Amniotic epithelial cell (primary cell): ENCODE measurements at regions not wholly inside any gene's neighbourhood (a gene's known extent, or its start where the extent isn't known, plus 50 kb on each side); places are given as distances from the start of the nearest gene placed in this dataset.
"Not testable (repeated sequence)": the region's sequence is repeated elsewhere in the genome, so short reads cannot be mapped to it uniquely, and the experiment has no call there.

ENCODE experiments used
- DNase-seq: peaks from one replicate; pipeline ENCODE4 v3.0.0-alpha.2; 2010; ENCODE audit warnings: low read depth

DNA sequence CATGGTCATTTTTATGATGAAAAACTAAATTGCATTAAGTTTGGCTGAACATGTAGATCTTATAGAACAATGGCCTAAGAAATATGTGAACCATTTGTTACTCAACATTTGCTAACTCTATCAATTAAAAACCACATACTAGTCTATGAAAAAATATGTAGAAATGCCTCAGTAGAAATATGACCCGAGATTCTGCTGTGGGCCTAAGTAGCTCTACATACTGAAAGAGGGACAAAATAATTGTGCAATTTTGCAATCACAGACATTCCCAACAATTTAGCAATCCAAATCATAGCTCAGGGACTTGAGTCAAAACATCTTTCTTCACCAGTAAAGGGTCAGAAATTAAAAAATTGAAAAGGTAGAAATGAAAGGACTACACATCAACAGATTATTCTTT is 619.0 kb downstream of the FRK start:
- DNase-seq: peak; percentile 44

DNA sequence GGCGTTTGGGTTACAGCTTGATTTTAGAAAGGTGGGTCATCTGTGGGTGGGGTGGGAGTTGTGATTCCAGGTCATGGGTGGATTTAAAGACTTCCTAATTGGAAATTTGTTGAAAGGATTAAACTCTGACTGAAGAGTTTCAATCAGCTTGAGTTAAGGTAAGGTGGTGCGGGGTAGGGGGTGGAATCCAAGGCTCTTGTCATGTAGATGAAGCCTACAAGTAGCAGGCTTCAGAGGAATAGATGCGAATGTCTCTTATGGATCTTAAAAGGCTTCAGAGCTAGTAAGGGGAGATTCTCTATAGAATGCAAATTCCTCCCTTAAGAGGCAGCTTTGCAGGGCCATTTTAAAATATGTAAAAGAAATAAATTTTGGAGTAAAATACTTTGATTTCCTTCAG is 645.3 kb downstream of the FRK start:
- no peak for DNase-seq

DNA sequence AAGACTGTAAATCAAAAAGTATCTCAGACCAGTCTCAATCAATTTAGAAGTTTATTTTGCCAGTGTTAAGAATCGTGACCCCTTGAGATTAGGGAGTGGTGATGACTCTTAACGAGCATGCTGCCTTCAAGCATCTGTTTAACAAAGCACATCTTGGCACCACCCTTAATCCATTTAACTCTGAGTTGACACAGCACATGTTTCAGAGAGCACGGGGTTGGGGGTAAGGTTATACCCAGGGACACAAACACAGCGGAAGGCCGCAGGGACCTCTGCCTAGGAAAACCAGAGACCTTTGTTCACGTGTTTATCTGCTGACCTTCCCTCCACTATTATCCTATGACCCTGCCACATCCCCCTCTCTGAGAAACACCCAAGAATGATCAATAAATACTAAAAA is 645.8 kb downstream of the FRK start:
- DNase-seq: not testable (repeated sequence)

- DNase-seq: no peak
These were observed 648.9 kb downstream of the FRK start for GRCh38 chr6:115411756-115412155.

- no peak for DNase-seq
These were observed 656.2 kb downstream of the FRK start for GRCh38 chr6:115404446-115404845.

- no peak for DNase-seq
These were observed 662.1 kb downstream of the FRK start for GRCh38 chr6:115398607-115399006.

DNA sequence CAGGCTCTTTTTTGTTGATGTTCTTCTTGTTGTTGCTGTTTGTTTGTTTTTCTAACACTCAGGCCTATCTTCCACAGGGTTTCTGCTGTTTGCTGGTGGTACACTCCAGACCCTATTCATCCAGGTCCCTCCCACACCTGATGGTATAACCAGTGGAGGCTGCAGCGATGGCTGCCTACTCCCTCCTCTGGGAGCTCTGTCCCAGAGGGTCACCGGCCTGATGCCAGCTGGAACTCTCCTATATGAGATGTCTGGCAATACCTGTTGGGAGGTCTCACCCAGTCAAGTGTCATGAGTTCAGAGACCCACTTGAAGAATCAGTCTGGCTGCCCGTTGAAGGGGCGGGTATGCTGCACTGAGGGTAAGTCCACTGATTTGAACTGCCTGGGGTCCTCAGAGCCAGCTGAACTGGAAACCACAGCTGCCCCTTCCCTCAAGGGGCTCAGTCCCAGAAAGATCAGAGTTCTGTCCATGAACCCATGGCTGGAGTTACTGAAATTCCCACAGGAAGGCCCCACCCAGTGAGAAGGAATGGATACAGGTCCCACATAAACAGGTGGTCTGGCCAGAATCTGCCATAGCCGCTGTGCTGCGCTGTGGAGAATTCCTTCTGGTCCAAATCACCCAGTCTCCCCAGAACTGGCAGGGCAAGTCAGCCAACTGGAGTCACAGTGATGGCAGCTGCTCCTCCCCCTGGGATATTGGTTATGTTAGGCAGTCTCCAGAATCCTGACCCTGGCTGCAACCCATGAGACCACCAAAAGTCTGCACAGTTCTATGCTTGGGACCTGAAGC is 664.4 kb downstream of the FRK start:
- DNase-seq: no peak

GRCh38 chr6:115393821-115394220 is 666.9 kb downstream of the FRK start:
- no peak for DNase-seq

DNA sequence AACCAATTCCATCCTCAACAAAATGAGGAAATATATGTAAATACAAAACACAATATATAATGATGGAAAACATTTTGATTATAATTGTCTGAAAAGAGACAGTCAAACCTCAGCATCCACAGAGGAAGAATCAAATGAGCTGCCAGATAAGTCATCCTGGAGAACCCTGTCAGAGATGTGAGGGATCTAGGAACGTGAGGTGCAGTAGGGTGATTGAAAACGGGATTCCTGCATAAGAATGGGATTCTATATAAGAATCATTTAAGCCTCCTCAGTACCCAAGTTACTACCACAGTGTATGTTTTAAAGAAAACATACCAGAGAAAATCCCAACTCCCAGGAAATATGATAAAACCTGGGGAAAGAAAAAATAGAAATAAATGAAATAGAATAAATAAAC is 690.5 kb downstream of the FRK start:
- no peak for DNase-seq

DNA sequence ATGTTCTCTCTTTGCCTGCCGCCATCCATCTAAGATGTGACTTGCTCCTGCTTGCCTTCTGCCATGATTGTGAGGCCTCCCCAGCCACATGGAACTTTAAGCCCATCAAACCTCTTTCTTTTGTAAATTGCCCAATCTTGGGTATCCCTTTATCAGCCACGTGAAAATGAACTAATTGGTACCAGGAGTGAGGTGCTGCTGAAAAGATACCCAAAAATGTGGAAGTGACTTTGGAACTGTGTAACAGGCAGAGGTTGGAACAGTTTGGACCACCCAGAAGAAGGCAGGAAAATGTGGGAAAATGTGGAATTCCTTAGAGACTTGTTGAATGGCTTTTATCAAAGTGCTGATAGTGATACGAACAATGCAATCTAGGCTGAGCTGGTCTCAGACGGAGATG is 694.9 kb downstream of the FRK start:
- no peak for DNase-seq

- no peak for DNase-seq
These were observed 697.3 kb downstream of the FRK start for GRCh38 chr6:115363379-115363778.

DNA sequence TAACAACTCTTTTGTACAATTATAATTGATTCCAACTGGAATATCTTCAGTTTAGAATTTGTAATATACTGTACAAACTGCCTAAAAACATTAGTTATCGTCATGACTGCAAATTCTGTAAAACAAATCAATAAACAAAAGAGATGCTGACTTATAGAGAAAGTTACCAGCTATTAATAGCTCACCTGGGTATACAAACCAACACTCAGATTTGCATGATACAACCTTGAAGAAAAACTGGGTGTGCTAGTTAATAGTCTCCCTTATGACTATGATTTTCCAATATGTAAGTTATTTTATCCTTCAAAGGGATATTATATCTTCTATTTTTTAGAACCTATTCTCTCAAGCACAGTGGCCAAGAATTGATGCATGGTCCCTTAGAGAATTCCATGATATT is 698.5 kb downstream of the FRK start:
- no peak for DNase-seq

- no peak for DNase-seq
These were observed 699.9 kb downstream of the FRK start for GRCh38 chr6:115360602-115361325.

DNA sequence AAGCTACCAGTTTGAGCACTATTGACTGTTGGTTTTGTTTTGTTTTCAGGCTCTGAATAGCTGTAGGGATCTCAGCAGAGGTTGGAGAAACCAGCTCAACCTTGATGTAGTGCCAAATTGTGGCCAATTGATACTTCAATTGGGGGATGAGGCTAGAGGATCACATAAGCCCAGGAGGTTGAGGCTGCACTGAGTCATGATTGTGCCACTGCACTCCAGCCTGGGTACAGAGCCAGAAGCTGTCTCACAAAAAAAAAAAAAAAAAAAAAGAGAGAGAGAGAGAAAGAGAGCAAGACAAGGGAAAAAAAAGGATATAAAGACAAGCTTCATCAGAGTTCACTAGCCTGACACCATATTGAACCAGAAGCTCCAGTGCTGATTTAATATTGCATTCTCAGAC is 702.1 kb downstream of the FRK start:
- no peak for DNase-seq

DNA sequence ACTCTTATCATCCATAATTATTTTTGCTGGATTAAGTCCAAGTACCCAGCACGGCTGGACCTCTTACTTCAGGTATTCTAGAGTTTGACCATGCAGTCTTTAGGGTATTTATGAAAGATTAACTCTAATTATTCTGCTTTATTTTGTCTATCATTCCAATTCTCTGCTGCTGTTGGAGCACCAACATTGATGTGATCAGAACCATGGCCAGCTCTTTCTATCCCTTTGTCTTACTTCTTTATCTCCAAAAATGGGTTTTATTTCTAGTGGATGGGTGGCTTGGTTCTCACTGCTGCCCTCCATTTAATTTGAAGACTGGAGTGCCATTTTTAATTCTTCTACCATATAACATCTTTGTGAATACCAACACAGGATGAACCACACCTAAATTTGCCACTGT is 704.3 kb downstream of the FRK start:
- DNase-seq: no peak

DNA sequence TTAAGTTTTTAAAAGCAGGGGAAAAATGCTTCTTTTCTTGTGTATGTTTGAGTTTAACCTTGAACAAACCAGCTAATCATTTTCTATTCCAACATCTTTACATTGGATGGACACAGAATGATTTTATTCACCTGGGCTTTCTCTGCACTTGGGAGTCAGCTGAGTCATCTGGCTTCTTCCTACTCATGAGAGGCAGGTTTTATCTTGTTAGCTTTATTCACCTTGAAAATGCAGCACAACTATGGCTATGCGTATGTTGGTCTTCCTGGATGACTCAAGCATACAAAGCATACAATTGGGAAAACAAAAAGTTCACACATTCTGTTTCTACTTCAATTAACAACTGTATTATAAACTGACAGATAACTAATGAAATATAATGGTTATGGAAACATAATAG is 737.7 kb downstream of the FRK start:
- DNase-seq: no peak

GRCh38 chr6:115319823-115320222 is 740.9 kb downstream of the FRK start:
- no peak for DNase-seq

DNA sequence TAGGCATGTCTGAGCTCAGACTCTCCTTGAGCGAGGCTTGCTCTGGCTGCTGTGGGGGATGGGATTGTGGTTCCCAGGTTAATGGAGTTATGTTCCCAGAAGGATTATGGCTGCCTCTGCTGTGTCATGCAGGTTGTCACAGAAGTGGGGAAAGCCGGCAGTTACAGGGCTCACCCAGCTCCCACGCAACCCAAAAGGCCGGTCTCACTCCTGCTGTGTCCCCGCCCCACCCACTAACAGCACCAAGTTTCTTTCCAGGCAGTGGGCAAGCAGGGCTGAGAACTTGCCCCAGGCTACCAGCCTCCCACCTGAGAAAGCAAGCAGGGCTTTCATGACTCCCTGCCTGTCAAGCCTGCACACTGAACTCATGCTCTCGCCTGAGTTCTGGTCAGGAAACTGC is 750.5 kb downstream of the FRK start:
- no peak for DNase-seq

DNA sequence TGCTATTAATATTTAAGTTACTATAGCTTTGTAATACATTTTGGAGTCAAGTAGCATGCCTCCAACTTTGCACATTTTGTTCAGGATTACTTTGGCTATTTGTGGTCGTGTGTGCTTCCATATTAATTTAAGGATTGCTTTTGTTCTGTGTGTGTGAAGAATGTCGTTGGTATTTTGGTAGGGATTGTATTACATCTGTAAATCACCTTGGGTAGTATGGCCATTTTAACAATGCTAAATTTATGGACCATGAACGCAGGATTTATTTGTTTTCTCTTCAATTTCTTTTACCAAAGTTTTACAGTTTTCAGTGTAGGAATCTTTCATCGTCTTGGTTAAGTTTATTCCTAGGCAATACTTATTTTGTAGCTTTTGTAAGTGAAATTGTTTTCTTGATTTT is 758.0 kb downstream of the FRK start:
- DNase-seq: no peak

DNA sequence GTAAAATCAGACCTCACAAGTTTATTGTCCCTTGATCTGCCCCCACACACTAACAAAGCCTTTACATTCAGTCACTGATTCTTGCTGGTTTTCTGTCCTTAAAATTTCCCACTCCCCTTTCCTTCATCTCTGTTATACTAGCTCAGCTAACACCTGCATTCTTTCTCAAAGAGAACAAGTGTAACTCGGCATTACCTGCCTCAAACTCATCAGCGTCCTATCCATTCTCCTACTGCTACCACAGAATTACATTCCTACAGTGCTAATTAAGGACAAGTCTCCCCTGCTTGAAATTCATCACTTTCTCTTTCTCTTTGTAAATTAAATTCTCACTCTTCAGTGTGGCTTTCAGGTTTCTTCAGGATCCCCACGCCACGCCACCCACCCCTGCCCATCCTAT is 773.2 kb downstream of the FRK start:
- DNase-seq: no peak

- no peak for DNase-seq
These were observed 783.7 kb downstream of the FRK start for GRCh38 chr6:115276881-115277565.

- DNase-seq: no peak
These were observed 788.4 kb downstream of the FRK start for GRCh38 chr6:115272311-115272710.

GRCh38 chr6:115271434-115271833 is 789.3 kb downstream of the FRK start:
- no peak for DNase-seq
